ENCODE measurements at regions not wholly inside any gene's neighbourhood (a gene's known extent, or its start where the extent isn't known, plus 50 kb on each side); places are given as distances from the start of the nearest gene placed in this dataset.

DNA sequence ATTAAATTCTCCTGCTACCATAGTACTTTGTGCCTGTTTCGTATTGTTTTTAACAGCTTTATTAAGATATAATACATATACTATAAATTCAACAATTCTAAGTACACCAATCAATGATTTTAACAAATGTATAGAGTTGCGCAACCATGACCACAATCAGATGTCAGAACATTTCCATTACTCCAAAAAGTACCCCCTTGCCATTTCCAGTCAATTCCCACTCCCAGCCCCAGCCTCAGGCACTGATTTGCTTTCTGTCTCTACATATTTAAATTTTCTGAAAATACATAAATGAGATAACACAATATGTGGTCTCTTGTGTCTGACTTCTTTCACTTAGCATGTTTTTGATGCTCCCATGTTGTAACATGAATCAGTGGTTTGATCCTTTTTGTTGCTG, 193.9 kb downstream of the FIGN start:
- no peak for DNase-seq

DNA sequence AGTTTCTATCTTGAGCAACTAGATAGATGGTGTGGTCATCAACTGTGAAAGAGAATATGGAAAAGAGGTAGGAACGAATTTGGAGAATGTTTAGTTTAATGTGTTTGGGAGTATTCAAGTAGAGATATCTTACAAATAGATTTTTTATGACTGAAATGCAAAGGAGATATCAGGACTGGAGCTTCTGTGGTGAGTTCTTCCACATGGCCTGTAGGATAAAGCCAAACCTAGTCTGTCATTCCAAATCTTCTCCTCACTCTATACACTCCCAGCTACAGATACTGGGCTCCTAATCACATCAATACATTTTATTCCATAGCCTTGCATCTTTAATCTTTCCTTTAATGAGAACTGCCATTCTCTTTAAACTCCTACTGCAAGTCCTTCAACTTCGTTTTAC, 194.3 kb downstream of the FIGN start:
- DNase-seq, result no peak

DNA sequence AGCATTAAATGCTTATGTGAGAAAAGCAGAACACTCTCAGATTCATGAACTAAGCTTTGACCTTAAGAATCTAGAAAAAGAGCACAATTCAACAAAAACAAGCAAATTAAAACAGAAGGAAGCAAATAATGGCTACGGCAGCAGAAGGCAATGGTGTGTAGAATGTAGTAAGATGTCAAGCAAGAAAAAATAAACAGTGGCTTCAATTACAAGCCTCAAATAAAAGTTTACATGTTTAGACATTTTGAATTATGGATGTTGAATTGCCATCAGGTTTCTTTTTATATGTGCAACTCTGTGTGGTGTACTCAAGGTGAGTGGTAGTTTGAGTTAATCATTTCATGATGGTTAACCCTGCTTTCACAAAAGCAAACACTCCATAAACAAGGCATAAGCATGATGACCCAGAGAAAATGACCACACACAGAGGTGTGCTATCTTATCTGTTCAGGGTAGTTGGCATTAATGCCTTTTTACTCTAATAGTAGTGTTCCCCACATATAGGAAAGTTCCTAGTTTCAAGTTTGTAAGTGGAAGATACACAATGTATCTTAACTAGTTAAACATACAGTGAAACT, 207.1 kb downstream of the FIGN start:
- DNase-seq, result no peak

DNA sequence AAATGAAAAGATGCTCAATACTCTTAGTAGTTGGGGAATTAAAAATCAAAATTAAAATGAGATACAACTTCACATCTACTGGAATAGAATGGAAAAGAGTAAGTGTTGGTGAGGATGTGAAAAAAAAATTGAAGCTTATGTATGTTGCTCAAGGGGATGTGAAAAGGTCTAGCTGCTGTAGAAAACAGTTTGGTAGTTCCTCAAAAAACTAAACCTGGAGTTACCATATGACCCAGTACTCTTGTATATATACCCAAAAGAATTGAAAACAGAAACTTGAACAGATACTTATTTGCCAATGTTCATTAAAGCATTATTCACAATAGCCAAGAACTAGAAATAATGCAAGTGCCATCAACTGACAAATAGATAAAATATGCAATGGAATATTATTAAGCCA, 208.4 kb downstream of the FIGN start:
- DNase-seq, result no peak

DNA sequence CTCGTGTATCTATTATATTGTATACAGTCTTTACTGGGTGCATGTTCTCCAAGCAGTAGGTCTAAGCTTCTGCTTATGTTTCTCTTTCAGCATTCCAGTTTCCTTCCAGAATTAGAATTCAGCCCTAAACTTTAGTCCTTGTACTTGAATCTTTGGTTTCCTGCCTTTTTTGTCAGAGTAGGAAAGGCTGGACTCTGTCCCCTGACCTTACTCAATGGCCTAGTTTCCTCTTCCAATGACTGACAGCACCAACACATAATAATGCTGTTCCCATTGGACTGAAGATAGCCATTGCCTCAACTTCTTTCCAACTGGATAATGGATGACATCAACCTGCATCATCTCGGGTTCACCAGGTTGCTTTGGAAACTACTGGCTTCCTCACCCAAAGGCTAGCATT, 217.0 kb downstream of the FIGN start:
- no peak for DNase-seq

DNA sequence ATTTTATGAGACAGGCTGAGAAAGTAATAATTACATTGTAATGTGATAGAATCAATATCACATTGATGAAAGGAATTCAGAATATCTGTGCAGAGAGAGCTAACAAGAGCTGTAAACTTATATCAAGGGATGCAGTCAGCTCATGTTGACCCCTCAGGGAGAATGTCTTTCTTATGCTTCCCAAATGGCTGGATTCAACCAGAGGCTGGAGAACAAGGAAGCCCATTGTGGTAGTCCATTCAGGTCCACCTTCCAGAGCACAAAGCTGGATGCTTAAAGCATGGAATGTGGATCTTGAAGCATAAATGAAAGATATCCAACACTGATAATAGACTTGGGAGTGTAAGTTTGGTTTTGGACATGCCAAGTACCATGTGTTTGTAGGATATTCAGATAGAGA, 220.0 kb downstream of the FIGN start:
- no peak for DNase-seq

DNA sequence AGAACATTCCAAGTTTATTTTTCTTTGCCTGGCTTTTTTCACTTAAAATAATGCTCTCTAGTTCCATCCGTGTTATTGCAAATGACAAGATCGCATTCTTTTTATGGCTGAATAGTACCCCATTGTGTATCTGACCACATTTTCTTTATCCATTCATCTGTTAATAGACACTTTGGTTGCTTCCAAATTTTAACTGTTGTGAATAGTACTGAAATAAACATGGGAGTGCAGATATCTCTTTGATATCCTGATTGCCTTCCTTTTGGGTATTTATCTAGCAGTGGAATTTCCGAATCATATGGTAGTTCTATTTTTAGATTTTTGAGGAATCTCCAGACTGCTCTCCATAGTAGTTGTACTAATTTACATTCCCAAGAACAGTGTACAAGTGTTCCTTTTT, 230.5 kb downstream of the FIGN start:
- DNase-seq, result no peak

DNA sequence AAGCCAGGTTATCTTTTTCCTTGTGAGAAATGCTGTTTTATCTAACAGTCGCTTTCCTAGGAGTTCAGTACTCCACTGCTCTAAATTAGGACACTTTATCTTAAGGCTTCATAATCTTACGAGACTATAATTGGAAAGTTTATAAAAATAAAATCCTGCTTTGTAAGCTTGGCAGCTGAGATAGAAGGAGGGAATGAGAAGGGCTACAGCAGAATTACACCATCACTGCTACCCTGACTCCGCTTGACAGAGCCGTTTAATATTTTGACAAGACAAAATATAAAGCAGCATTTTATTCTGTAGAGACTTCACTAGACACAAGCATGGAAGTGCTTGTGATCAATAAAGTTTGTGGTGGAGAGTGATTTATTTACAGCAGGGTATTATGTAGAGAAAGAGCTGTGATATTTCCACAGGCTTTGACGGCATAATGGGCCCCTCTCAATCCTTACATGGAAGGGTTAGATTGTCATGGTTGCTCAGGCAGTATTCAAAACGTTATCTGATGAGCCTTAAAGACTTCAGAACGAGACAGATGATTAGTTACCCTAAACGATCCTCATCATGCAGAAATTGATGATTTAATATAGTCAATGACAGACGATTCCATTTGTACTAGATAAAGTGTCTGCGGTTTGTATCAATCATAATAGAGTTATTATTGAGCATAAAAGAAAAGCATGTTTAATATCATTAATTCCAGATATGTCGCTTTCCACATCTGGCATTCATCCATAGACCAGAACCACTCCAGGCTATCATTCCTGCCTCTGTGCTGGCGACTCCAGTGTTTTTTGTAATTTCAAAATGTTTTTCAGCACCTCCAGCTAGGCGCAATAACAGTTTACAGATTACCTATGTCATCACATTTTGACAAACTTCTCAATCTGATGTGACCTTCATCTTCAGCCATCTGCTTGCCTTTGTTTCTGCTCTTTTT, 242.2 kb downstream of the FIGN start:
- no peak for DNase-seq

DNA sequence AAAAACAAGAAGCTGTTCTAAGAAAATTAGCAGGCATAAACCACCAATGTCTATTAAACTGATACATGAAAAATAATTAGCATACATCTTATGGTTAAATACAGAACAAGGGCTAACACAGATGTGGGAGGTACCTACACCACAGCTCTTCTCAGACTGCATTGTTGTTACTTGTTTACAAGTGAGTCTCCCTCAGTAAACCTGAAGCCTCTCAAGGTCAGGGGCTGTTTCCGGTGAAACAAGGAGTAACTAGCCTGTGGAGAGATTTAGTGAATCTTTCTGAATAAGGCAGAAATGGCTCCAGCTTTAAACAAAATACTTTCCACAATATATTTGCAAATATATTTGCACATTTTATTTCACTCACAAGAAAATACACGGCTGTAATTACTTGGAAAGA, 244.0 kb downstream of the FIGN start:
- DNase-seq, result no peak

DNA sequence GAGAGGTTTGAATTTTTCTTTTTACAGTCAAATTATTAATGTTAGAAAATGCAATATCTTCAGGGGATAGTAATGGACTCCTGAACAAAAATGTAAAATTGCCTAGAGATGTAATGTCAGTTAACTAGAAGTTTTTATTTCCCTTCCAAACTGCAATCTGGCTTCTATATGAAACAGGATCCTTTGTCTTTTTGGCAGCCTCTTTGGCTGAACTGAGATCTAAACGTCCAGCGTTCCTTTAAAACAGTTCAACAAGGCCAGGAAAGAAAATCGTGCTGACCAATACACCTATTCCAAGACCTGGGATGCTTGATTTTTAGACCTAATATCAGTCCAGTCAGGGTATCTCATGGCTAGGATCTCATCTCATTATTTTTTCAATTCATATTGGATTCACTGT, 245.5 kb downstream of the FIGN start:
- DNase-seq, result no peak

DNA sequence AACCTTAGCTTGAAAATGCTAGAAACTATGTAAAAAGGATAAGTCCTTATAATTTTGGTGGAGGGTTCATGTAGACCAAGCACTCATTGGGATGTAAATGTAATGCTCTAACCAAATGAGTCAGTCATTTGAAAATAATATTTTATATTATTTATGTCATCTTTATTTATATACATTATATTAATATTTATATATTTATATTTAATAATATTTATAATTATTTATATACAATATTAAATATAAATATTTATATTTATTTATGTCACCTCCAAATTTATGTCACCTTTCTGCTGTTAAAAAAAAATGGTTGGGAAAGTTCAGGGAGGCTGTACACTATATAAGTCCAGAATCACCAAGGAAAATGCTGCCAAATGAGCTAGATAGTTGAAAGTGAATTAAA, 254.3 kb downstream of the FIGN start:
- no peak for DNase-seq

DNA sequence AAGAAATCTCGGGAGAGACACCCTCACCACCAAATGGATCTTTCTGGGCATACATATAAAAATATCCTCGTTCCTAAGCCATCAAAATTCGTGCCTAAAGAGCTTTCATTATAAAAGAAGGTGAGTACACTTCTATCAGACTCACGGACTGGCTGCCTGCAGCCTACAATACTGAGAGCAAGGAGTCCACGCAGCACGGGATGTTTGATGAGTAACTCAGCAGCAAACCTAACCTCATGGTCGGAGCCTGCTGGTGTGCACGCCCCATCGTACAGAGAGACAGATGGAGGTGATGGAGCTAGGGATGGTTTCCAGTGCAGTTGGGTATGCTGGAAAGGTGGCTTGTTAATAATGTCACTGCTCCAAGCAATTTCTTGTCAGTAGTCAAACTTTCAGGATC, 256.2 kb downstream of the FIGN start:
- DNase-seq, result no peak

DNA sequence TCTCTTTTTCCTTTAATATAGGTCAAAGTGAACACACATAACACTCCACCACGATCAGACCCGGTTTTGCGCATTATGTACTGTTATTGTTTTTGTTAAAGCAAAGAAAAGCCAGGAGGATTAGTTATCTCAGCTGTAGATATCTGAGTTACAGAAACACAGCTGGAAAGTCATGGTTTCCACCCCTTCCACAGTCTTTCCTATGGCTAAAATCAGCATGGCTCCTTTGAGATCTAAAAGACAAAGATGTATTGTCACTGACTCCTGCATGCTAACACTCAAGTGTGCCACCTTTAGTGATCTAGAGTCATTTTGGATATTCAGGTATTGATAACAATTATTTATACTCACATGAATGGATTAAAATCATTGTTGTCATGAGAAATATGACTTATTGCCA, 260.0 kb downstream of the FIGN start:
- no peak for DNase-seq

DNA sequence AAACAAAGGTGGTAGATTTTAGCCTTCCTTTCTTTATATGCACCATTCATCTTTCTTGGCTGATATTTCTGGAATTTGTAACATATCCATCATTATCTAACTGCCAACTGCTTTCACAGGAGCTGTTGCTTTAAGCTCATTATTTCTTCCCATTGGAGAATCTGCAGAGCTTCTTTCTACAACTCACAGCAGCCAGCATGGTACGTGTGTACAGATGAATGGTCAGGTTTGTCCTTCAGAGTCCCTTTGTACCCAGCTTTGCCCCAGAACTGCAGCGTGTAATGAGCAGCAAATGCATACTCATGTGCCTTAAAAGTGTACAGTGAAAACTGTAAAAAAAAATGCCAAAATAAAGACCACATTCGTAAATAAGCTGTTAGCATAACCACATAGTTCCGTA, 260.9 kb downstream of the FIGN start:
- no peak for DNase-seq

DNA sequence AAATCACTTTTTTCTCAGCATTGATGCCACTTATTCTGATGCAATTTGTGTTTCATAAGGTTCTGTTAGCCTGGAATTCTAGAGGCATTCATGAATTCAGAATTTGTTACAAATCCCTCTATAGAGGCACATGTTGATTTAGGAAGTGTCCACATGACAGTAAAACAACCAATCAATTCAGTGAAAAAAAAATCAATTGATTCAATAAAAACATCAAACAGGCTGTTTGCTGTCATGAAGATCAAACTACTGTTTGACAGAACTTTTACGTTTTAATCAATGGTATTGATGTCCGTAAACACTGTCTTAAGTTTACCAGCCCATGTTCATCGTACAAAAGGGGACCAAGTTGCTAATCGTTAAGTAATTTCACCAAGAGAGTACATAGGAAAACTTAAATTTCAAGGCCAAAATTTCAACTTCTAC, 261.5 kb downstream of the FIGN start:
- DNase-seq, result no peak

DNA sequence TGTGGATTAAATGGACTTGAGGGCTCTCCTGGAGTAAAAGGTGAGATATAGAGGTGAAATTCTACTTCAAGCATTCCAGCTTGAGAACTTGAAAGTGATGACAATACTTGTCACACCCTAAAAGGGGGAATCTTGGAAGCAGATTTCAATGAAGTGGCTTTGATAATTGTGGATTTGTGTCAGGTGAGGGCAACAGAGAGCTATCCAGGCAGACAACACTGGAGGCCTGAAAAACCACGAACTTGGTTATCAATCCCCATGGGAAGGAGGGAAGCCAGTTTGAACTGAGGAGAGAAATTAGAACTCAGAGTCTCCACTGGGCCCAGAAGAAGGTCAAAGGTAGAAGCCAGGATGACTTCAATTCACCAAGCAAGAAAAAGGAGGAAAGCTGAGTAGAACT, 263.9 kb downstream of the FIGN start:
- DNase-seq, result no peak

DNA sequence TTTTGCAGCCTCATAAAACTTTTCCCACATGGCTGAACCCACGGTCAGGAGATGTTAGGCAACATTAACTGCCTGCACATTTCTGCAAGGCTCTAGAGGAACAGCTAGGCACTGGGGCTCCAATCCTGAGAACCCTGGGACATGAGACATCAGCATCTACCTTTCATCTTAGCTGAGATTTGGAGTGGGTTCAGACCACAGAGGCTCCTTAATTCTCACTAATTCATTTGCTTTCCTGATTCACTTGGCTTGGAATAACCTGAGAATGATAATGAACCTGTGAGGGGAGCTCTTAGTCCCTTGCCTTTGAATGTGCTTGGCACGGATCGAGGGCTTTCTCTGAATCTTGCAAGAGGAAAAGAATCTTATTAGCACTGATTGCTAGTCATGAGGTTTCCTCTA, 266.2 kb downstream of the FIGN start:
- no peak for DNase-seq

DNA sequence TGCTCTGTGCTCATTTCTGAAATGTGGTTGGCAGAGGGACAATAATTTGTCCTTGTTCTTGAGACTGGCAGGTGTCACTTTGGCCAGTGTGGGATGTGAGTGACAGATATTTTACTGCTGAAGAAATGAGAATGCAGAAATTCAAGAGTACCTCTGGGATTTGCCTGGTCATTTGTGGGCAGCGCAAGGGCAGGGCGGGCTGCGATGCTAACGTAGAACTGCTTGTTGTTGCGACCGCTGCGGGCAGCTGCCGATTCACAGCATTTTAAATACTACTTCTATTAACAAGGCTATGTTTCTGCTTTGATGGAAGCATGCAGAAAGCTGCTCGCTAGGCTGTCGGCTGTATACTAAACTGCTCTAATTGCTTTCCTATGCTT, 268.6 kb downstream of the FIGN start:
- DNase-seq, result no peak

DNA sequence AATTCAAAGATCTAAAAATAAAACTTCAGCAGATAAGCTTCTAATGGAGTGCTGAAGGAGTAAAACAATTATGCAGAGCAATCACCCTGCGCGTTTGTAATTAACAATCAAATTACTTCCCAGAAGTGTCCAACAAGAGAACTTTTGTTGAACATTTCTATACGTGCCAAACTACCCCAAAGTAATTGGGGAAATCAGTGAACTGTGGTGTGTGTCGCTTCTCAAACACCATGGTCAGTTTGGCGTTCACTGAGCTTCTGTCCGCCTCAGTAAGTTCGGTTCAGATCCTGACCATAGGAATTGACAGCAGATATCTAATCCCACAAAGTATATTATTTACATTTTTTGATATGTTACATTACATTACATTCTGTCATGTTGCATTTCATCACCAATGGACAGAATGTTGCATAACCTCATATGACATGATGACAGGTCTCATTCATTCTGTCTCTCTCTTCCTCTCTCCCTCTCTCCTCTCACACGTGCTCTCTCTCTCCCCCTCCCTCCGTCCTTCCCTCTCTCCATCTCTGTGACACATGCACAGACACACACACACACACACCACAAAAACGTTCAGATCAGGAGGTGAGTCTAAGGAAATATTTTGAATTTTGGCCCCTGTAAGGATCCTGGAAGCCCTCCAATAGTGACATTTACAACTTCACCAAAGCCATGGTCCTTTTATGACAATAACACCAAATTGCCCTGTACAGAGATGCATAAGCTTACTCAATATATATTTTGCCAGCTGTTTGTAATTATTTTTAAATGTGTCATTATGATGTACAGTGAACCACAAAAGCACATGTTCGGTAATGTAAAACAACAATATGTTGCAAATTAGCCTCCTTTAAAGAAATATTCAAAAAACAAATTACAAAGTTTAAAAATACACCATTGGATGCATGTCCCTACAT, 269.2 kb downstream of the FIGN start:
- no peak for DNase-seq

DNA sequence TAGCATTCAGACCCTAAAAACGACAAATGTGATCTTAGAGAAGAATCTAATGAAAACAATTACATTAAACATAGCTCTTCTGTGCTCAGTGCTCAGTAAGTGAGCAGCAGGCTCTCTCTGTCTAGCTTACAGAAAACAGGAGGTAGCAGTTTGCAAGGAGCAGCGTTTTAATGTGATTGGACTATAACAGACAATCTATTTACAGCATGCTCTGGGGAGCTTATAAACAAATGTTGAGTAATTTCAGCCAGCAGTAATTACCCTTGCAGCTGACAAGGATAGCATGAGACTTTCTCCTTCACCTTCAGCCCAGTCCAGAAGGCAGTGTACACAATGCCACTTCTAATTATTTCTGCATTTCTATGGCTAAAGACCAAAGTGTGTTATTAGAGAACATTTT, 270.4 kb downstream of the FIGN start:
- DNase-seq, result no peak

DNA sequence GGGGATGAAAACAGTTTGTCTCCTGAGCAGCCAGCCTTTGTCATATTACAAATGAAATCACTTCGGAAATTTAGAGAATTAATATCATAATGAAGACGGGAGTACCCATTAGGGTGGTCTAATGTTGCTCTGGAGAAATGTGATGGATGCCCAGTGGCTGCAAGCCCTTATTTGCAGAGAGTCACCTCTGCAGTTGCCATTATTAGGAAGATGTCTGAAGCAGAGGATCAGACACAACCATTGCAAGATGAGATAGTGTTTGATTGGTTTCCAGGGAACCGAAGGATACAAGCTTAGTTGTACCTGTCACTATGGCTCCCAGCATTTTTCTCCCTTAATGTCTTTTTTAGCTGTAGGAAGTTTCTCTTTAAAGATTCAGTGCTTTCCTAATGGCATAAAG, 272.4 kb downstream of the FIGN start:
- DNase-seq, result no peak

DNA sequence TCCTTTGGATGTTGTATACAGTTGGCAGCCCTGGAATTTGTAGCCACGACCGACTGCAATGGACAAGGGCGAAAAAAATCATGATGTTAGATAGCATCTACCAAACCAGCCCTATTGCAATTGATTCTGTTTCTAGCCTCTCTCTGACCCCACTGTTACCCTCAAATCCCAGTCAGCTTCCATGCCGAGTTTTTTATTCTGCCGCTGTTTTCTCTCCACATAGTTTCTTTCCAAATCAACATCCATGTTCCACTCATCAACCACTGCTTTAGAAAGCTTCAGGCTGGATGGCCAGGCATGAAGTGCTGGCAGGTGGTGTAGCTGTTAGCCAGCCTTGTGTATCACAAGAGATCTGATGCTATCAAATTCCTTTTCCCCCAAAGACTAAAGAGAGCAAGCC, 272.8 kb downstream of the FIGN start:
- no peak for DNase-seq

DNA sequence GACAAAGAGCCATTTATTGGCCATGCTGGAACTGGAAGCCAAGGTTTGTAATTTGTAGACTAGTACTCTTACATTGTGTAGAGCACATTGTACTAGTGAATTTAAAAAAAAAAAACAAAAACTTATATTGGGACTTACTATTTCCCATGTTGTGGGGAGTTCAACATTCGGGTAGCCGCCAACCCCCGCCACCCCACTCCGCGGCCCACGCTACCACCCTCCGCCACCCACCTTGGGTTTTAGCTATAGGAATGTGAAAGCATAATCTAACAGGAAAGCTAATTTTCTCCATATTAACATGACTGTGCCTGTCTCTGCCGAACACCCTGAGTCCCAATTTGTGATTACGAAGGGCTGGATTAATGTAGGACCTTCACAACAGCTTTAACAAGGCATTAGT, 275.8 kb downstream of the FIGN start:
- DNase-seq, result no peak
